Neural cell (in vitro differentiated cells): ENCODE measurements at regions not wholly inside any gene's neighbourhood (a gene's known extent, or its start where the extent isn't known, plus 50 kb on each side); places are given as distances from the start of the nearest gene placed in this dataset.

Source experiments
- H2AFZ ChIP-seq: fragments of 200-600, 300-800 bp; sonication (generic), shearing (Covaris generic); 2 replicates; pipeline ENCODE4 v1.6.0; 2014; ENCODE audit warnings: low read depth, mild to moderate bottlenecking, antibody characterized with exemption, low read length, moderate library complexity
- H3F3A ChIP-seq: fragments of 200-600 bp; shearing (Covaris generic); 2 replicates; pipeline ENCODE4 v1.6.1; 2016; ENCODE audit warnings: mild to moderate bottlenecking, moderate library complexity, mixed read lengths, antibody characterized with exemption, low read length; ENCODE audit not compliant: insufficient read depth, poor library complexity, severe bottlenecking
- H3K27ac ChIP-seq: fragments of 200-600, 300-800 bp; sonication (generic), shearing (Covaris generic); 2 replicates; pipeline ENCODE4 v1.5.1; 2014; ENCODE audit warnings: mild to moderate bottlenecking, low read length, moderate library complexity
- H3K27me3 ChIP-seq: fragments of 300-800, 200-600 bp; sonication (generic), shearing (Covaris generic); 2 replicates; pipeline ENCODE4 v1.6.0; 2014; ENCODE audit warnings: mild to moderate bottlenecking, low read depth, low read length, moderate library complexity; ENCODE audit not compliant: insufficient read depth
- H3K36me3 ChIP-seq: fragments of 300-800, 200-600 bp; sonication (generic), shearing (Covaris generic); 2 replicates; pipeline ENCODE4 v1.5.1; 2014; ENCODE audit warnings: mild to moderate bottlenecking, antibody characterized with exemption, low read length, moderate library complexity; ENCODE audit not compliant: insufficient read depth
- H3K4me2 ChIP-seq: fragments of 300-800, 200-600 bp; sonication (generic), shearing (Covaris generic); 2 replicates; pipeline ENCODE4 v1.6.0; 2014; ENCODE audit warnings: mild to moderate bottlenecking, low read length
- H3K4me3 ChIP-seq: fragments of 300-800, 200-600 bp; sonication (generic), shearing (Covaris generic); 2 replicates; pipeline ENCODE4 v1.5.1; 2014; ENCODE audit warnings: mild to moderate bottlenecking, low read length, moderate library complexity
- H3K79me2 ChIP-seq: fragments of 200-600 bp; shearing (Covaris generic); replicated peaks from 2 replicates; pipeline ENCODE4 v1.6.0; 2014; ENCODE audit warnings: mild to moderate bottlenecking, low read length, moderate library complexity; ENCODE audit not compliant: insufficient read depth
- H3K9ac ChIP-seq: fragments of 300-800, 200-600 bp; sonication (generic), shearing (Covaris generic); 2 replicates; pipeline ENCODE4 v1.6.1; 2016; ENCODE audit warnings: mild to moderate bottlenecking, low read length, mixed read lengths
- H3K9me2 ChIP-seq: fragments of 200-600 bp; shearing (Covaris generic); 2 replicates; pipeline ENCODE4 v1.6.1; 2016; ENCODE audit warnings: mild to moderate bottlenecking, low read length, mixed read lengths; ENCODE audit not compliant: insufficient read depth
- H3K9me3 ChIP-seq: fragments of 200-600, 300-800 bp; sonication (generic), shearing (Covaris generic); 2 replicates; pipeline ENCODE4 v1.6.1; 2016; ENCODE audit warnings: mild to moderate bottlenecking, mixed run types, low read length, moderate library complexity, mixed read lengths
- H4K20me1 ChIP-seq: fragments of 200-600 bp; shearing (Covaris generic); 2 replicates; pipeline ENCODE4 v1.6.1; 2016; ENCODE audit warnings: mild to moderate bottlenecking, mixed run types; ENCODE audit not compliant: insufficient read depth
- EP300 ChIP-seq: fragments of 450-650 bp; conservative IDR thresholded peaks from 2 replicates; pipeline ENCODE4 v1.6.1; 2014; ENCODE audit warnings: antibody characterized with exemption, mild to moderate bottlenecking, moderate library complexity; ENCODE audit not compliant: poor library complexity, severe bottlenecking
- EZH2 ChIP-seq: fragments of 200-600, 300-800 bp; shearing (Covaris generic), sonication (generic); IDR thresholded peaks from 2 replicates; pipeline ENCODE4 v1.6.1; 2014; ENCODE audit warnings: antibody characterized with exemption, low read length, borderline replicate concordance, mild to moderate bottlenecking; ENCODE audit not compliant: insufficient read depth, poor library complexity, severe bottlenecking
- MXI1 ChIP-seq: fragments of 450-650 bp; conservative IDR thresholded peaks from 2 replicates; pipeline ENCODE4 v1.6.1; 2014; ENCODE audit warnings: antibody characterized with exemption, mild to moderate bottlenecking; ENCODE audit not compliant: poor library complexity, severe bottlenecking
- POLR2AphosphoS5 ChIP-seq: IDR thresholded peaks from 2 replicates; pipeline ENCODE4 v1.6.1; 2012
- RAD21 ChIP-seq: fragments of 450-650 bp; conservative IDR thresholded peaks from 2 replicates; pipeline ENCODE4 v1.6.1; 2014; ENCODE audit warnings: antibody characterized with exemption, mild to moderate bottlenecking, moderate library complexity
- REST ChIP-seq: IDR thresholded peaks from 2 replicates; pipeline ENCODE4 v1.6.1; 2012; ENCODE audit warnings: borderline replicate concordance
- SMC3 ChIP-seq: fragments of 450-650 bp; conservative IDR thresholded peaks from 2 replicates; pipeline ENCODE4 v1.6.1; 2014; ENCODE audit warnings: antibody characterized with exemption, mild to moderate bottlenecking, moderate library complexity; ENCODE audit not compliant: poor library complexity
- TAF1 ChIP-seq: IDR thresholded peaks from 2 replicates; pipeline ENCODE4 v1.6.1; 2012; ENCODE audit warnings: low read depth
- TF ChIP-seq, protein P1 (sequence below): fragments of 450-650 bp; IDR thresholded peaks from 2 replicates; pipeline ENCODE4 v1.5.1; 2014; ENCODE audit warnings: antibody characterized with exemption, mild to moderate bottlenecking, moderate library complexity; ENCODE audit not compliant: poor library complexity, severe bottlenecking

- no peak overlapping the region for H2AFZ ChIP-seq
- H3K9me3 ChIP-seq: no peaks in the 10 kb centered on the region
- no peaks in the 10 kb centered on the region for H4K20me1 ChIP-seq
- H3F3A ChIP-seq: no peaks in the 10 kb centered on the region
- TF ChIP-seq RAD21: no peak
- no peak for TF ChIP-seq TAF1
- no peak for TF ChIP-seq EP300
- TF ChIP-seq POLR2AphosphoS5: no peak
- TF ChIP-seq, protein P1, sequence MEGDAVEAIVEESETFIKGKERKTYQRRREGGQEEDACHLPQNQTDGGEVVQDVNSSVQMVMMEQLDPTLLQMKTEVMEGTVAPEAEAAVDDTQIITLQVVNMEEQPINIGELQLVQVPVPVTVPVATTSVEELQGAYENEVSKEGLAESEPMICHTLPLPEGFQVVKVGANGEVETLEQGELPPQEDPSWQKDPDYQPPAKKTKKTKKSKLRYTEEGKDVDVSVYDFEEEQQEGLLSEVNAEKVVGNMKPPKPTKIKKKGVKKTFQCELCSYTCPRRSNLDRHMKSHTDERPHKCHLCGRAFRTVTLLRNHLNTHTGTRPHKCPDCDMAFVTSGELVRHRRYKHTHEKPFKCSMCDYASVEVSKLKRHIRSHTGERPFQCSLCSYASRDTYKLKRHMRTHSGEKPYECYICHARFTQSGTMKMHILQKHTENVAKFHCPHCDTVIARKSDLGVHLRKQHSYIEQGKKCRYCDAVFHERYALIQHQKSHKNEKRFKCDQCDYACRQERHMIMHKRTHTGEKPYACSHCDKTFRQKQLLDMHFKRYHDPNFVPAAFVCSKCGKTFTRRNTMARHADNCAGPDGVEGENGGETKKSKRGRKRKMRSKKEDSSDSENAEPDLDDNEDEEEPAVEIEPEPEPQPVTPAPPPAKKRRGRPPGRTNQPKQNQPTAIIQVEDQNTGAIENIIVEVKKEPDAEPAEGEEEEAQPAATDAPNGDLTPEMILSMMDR: no peak
- TF ChIP-seq SMC3: no peak
- no peak for TF ChIP-seq REST
- TF ChIP-seq MXI1: no peak
- TF ChIP-seq EZH2: no peak
- H3K36me3 ChIP-seq: no peaks in the 10 kb centered on the region
- H3K9me2 ChIP-seq: no peaks in the 10 kb centered on the region
- H3K4me2 ChIP-seq: no peak overlapping the region
- H3K79me2 ChIP-seq: no peaks in the 10 kb centered on the region
- H3K27me3 ChIP-seq: no peaks in the 10 kb centered on the region
- H3K27ac ChIP-seq: no peak overlapping the region
- no peak overlapping the region for H3K4me3 ChIP-seq
- H3K9ac ChIP-seq: no peak overlapping the region
These were observed 69.1 kb upstream of the CD82 start for GRCh38 chr11:44496391-44496790.

DNA sequence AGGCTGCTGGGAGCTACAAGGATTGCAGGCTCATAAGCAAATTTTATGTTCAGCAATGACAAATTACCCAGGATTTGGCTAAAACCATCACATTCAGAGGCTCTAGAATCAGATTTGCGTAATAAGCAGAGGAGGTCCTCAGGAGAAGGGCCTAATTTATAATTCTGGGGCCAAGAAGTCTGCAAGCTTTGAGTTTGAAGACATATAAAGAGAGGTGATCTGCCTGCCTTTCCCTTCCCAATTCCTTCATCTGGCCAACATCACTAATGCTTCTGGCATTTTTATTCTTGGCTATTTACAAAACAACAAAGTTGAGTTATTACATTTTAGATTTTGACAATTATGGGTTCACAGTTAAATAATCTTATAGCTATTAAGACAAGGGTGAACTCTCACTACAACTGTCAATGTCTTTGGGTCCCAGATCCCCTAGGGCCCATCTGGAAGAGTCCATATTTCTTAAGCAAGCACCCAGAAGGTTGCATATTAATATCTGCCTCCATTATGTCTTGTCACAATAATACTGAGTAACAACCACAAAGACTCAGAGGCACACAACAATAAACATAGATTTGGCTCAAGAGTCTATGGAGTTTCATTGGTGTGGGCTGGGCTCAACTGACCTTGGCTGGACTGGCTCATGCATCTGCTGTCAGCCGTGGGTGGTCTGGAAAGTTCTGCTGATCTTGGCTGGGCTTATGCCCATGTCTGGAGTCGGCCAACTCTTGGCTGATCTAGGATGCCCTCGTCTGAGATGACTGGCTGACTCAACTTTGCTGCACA, 67.2 kb upstream of the CD82 start:
- Histone ChIP-seq H4K20me1 (no peaks in the 10 kb centered on the region), H3K9ac (no peak overlapping the region), H3K4me3 (no peak overlapping the region), H3K9me2 (no peaks in the 10 kb centered on the region), H3K27ac (no peak overlapping the region), H3K9me3 (no peaks in the 10 kb centered on the region), H3K27me3 (no peaks in the 10 kb centered on the region), H3K79me2 (no peaks in the 10 kb centered on the region), H2AFZ (no peak overlapping the region), H3F3A (no peaks in the 10 kb centered on the region), H3K36me3 (no peaks in the 10 kb centered on the region), H3K4me2 (no peak overlapping the region)
- TF ChIP-seq, protein P1: no peak
- no peak for TF ChIP-seq TAF1
- TF ChIP-seq SMC3: no peak
- no peak for TF ChIP-seq REST
- TF ChIP-seq RAD21: no peak
- no peak for TF ChIP-seq EZH2
- no peak for TF ChIP-seq MXI1
- TF ChIP-seq EP300: no peak
- TF ChIP-seq POLR2AphosphoS5: no peak
